Astrocyte of the spinal cord (primary cell): ENCODE measurements at regions not wholly inside any gene's neighbourhood (a gene's known extent, or its start where the extent isn't known, plus 50 kb on each side); places are given as distances from the start of the nearest gene placed in this dataset.

ENCODE experiments used
- DNase-seq: peaks from one replicate; pipeline ENCODE4 v3.0.0; 2011; ENCODE audit warnings: low read depth, low spot score
- H3K4me3 ChIP-seq: 2 replicates; pipeline ENCODE4 v1.5.1; 2011; ENCODE audit warnings: low read depth, mild to moderate bottlenecking, low read length, moderate library complexity
- in situ Hi-C: cut with HindIII; loops from 2 replicates; pipeline ENCODE4 v1.10.0; 2017; ENCODE audit warnings: low sequenced_read_pairs
- TF ChIP-seq, protein P1 (sequence below): IDR thresholded peaks from 2 replicates; pipeline ENCODE4 v1.5.1; 2012; ENCODE audit warnings: low read depth, mild to moderate bottlenecking, low read length, inconsistent platforms

DNA sequence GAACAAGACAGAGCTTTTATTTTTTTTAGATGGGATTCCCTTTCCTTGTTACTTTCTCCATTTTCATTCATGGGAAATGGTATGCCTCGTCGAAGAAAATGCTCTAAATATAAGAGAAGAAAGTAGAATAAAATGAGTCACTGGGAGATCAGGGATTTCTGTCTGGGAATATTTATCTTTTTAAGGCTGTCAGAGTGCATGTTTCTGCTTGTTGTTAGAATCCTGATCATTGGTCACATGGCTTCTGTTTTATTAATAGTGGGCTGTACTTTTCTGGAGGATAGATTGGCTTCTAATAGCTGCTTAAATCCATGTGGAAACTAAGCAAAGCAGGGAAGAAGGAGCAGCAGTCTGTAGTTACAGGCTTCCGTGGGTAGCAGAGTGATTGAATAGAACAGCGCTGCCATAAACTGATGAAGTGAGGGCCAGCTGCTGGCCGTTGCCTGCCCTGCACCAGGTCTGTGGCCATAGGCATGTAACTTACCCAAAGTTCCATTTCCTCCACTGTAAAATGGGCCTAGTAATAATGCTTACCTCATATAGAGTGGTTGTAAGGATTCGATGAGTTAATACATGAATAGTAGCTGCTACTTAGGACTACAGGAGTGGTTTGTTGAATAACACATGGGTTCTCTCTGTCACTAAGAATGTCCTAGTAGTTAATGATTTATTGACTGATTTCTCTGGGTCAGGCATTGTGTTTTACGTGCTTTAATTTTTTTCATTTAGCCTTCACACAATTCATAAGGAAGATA, 289.9 kb downstream of the SATB1 start:
- in situ Hi-C loops, result no loop called here
- DNase-seq, result peak; percentile 13
- TF ChIP-seq, protein P1, sequence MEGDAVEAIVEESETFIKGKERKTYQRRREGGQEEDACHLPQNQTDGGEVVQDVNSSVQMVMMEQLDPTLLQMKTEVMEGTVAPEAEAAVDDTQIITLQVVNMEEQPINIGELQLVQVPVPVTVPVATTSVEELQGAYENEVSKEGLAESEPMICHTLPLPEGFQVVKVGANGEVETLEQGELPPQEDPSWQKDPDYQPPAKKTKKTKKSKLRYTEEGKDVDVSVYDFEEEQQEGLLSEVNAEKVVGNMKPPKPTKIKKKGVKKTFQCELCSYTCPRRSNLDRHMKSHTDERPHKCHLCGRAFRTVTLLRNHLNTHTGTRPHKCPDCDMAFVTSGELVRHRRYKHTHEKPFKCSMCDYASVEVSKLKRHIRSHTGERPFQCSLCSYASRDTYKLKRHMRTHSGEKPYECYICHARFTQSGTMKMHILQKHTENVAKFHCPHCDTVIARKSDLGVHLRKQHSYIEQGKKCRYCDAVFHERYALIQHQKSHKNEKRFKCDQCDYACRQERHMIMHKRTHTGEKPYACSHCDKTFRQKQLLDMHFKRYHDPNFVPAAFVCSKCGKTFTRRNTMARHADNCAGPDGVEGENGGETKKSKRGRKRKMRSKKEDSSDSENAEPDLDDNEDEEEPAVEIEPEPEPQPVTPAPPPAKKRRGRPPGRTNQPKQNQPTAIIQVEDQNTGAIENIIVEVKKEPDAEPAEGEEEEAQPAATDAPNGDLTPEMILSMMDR, result no peak
- H3K4me3 ChIP-seq, result no peak overlapping the region

DNA sequence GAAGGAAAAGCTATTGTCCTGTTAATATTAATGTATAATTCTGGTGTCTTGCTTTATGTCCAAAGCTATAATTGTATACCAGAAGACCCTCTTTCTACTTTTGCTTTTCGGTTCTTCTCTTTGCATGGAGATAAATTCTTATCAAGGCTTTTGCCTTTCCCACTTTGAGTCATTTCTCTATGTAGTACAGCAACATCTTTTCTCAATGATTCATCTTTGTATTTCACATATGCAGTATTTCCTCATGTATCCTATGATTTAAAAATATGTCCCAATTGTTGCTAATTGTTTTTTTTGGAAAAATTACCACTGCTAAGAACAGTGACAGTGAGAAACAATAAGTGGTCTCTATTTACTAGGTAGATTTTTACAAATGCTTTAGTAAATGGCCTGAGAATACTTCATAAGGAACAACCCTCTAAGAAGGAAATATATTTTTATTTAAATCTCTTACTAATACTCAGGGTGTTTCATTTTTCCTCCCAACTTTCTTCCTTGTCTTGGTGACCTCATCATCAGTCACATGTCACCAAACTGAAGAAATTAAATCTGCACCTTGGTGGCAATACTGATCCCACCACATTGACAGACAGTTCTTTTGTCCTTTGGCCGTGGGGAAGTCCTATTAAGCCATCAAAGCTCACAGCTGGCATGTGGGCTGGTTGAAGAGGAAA, 290.6 kb downstream of the SATB1 start:
- TF ChIP-seq, protein P1, result no peak
- peak; percentile 65 for DNase-seq
- H3K4me3 ChIP-seq, result no peak overlapping the region
- in situ Hi-C loops, result no loop called here

DNA sequence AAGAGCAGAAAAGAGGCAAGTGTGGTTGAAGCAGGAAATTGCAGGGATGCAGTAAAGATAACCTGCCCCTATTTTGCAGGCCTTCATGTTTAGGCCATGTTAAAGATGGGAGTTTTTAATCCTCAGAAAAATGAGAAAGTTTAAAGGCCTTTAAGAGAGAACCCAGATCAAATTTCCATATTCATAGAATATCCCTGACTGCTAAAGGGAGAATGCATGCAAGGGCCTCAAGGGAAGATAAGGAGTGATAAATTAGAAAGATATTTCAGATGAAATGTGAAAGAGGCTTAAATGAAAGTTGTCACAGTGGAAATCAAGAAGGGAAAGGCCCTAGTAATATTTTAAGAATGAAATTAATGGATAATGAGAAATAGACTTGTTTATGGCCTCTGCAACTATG, 292.1 kb downstream of the SATB1 start:
- in situ Hi-C loops, result no loop called here
- no peak overlapping the region for H3K4me3 ChIP-seq
- TF ChIP-seq, protein P1, result no peak

DNA sequence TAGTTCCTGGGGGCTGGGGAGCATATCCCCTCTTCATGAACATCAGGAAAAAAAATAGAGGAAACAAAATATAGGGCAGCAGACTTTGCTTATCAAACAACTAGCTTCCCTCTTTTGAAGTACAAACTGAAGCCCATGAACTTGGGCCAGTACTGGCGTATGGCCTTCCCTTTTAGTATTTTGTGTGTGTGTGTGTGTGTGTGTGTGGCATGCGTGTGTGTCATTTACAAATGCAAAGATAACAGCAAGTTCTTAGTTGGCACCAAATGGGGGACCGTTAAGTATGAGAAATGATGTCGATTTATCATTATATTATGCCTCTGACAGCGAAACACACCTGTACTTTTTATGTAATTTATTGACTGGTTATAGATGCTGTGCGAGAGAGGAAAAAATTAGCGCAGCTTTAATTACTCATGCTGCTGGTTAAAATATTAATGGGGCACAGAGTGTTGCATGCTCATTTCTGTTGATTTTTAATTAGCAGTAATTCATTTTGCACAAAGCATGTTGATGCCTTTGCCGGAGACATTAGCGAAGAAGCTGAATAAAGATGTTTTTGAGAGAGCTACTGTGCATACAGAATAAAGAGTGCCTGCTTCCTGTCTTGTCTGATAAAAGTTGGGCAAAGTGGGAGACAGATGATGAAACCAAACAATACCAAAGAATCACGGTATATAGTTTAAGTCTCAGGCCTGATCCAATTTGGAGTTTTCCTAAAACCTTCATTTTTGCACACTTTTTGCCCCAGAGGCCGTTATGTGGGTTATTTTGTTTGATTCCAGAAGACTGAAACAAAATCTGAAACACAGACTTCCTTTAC, 297.1 kb downstream of the SATB1 start:
- no peak overlapping the region for H3K4me3 ChIP-seq
- TF ChIP-seq, protein P1, result no peak
- no peak for DNase-seq
- in situ Hi-C loops, result no loop called here

More for the DNA sequence above, 292.1 kb downstream of the SATB1 start:
- DNase-seq, result no peak

DNA sequence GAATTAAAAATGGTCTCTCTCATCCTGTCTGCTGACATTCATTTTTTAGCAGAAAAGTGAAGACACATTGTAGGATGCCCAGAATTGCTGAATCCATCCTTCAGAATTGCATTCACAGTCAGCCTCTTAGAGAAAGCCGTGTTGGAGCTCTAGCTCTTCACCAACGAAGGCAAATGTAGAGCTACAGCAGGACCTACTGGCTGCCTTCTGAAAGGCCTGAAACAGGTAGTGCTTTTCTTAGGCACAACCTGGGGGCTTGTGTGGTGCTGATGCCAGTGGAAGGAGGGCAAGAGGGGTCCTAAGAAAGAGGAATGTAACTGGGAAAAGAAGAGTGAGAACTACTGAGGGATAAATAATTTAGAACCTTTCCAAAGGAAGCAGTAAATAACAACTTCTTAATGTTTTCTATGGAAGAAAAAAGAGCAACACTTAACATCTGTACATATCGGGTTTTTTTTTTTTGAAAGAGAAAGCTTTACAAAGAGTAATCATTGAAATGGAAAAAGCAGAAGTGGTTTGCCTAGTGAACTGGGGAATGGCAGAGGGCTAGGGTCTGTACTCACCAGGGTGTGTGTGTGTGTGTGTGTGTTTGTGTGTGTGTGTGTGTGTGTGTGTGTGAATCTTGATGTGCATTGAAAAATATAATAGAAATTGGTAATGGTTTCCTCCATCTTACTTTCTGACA, 297.8 kb downstream of the SATB1 start:
- TF ChIP-seq, protein P1, result no peak
- DNase-seq, result no peak
- in situ Hi-C loops, result no loop called here

DNA sequence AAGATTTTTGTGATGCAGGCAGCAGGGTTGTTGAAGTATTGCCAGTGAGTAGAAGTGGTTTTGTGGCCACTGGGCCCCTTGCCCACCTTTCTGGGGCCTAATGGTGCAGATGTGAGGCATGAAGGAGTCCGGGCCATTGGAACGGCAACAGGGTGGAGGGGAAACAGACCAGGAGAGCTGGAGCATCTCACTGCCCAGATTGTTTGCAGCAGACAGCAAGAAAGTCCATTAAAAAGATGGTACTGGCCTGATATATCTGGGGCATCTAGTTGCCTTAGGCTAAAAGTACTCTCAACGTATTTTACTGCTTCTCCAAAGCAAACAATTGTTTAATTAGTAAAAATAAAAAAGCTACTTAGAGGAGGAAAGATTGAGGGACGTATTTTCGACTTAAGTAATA, 298.4 kb downstream of the SATB1 start:
- TF ChIP-seq, protein P1, result no peak
- no peak overlapping the region for H3K4me3 ChIP-seq
- in situ Hi-C loops, result no loop called here
- no peak for DNase-seq

More for the DNA sequence above, 297.8 kb downstream of the SATB1 start:
- H3K4me3 ChIP-seq, result no peak overlapping the region
